ENCODE measurements at regions not wholly inside any gene's neighbourhood (a gene's known extent, or its start where the extent isn't known, plus 50 kb on each side); places are given as distances from the start of the nearest gene placed in this dataset.
"Not testable (repeated sequence)": the region's sequence is repeated elsewhere in the genome, so short reads cannot be mapped to it uniquely, and the experiment has no call there.

- no peak for DNase-seq
Measured at GRCh38 chr1:30550365-30551220, 172.8 kb downstream of the MATN1 start.

- not testable (repeated sequence) for DNase-seq
Measured at GRCh38 chr1:30549872-30550271, 173.5 kb downstream of the MATN1 start.

- no peak for DNase-seq
Measured at GRCh38 chr1:30548294-30548693, 175.1 kb downstream of the MATN1 start.

- not testable (repeated sequence) for DNase-seq
Measured at GRCh38 chr1:30547326-30547725, 176.1 kb downstream of the MATN1 start.

- no peak for DNase-seq
Measured at GRCh38 chr1:30545365-30545764, 178.0 kb downstream of the MATN1 start.

GRCh38 chr1:30541721-30542485, 181.5 kb downstream of the MATN1 start:
- DNase-seq = no peak

- DNase-seq = no peak
Measured at GRCh38 chr1:30540611-30541192, 182.7 kb downstream of the MATN1 start.

GRCh38 chr1:30539884-30540283, 183.5 kb downstream of the MATN1 start:
- DNase-seq = no peak

- DNase-seq = no peak
Measured at GRCh38 chr1:30538993-30539867, 184.2 kb downstream of the MATN1 start.

GRCh38 chr1:30538226-30538992, 185.0 kb downstream of the MATN1 start:
- DNase-seq = no peak

GRCh38 chr1:30537279-30537678, 186.1 kb downstream of the MATN1 start:
- DNase-seq = no peak

- no peak for DNase-seq
Measured at GRCh38 chr1:30536530-30536929, 186.9 kb downstream of the MATN1 start.

- no peak for DNase-seq
Measured at GRCh38 chr1:30535595-30536325, 187.6 kb downstream of the MATN1 start.

- DNase-seq = no peak
Measured at GRCh38 chr1:30534551-30534940, 188.8 kb downstream of the MATN1 start.

- no peak for DNase-seq
Measured at GRCh38 chr1:30533796-30534550, 189.4 kb downstream of the MATN1 start.

- no peak for DNase-seq
Measured at GRCh38 chr1:30533141-30533540, 190.2 kb downstream of the MATN1 start.

GRCh38 chr1:30532621-30533020, 190.8 kb downstream of the MATN1 start:
- DNase-seq = no peak

- no peak for DNase-seq
Measured at GRCh38 chr1:30527511-30528140, 195.8 kb downstream of the MATN1 start.

- no peak for DNase-seq
Measured at GRCh38 chr1:30526652-30527345, 196.6 kb downstream of the MATN1 start.
